HCT116 (cell line): ENCODE measurements at regions not wholly inside any gene's neighbourhood (a gene's known extent, or its start where the extent isn't known, plus 50 kb on each side); places are given as distances from the start of the nearest gene placed in this dataset.

Experiments
- ATAC-seq: fragments of 200-7000 bp; cut with Tn5 transposase; 2 replicates; pipeline ENCODE4 v1.9.1; 2020; ENCODE audit warnings: mild to moderate bottlenecking, moderate library complexity
- BruUV-seq: library from RNA; stranded (reverse); fragments of 400-500 nt; replicated peaks from 2 replicates; lab custom pipeline; 2021; lab: Mats Ljungman, UMichigan
- CTCF ChIA-PET: fragments of 300-600 bp; sonication (Branson Sonifier 250); formaldehyde crosslinking; loops from one replicate; lab custom pipeline; 2021; ENCODE audit warnings: antibody characterized with exemption; lab: Charles Lee
- POLR2A ChIA-PET: fragments of 300-600, 350-600 bp; sonication (Branson Sonifier 250); formaldehyde crosslinking; loops from one replicate; lab custom pipeline; 2021; ENCODE audit warnings: antibody characterized with exemption; lab: Charles Lee
- RAD21 ChIA-PET, 2 experiments: fragments of 300-600 bp; sonication (Branson Sonifier 250); formaldehyde crosslinking; loops; one replicate each; lab custom pipeline; 2023; ENCODE audit warnings: low total read pairs in 2 of 2; ENCODE audit not compliant: uncharacterized antibody in 2 of 2, unreplicated experiment in 2 of 2, low non-redundant PET in 1 of 2; lab: Charles Lee
- DNase-seq: peaks from one replicate; pipeline ENCODE4 v3.0.0-alpha.2; 2010; ENCODE audit warnings: low read depth, low spot score
- H2AFZ ChIP-seq: fragments of 200-600 bp; shearing (Covaris generic), sonication (generic); 2 replicates; pipeline ENCODE4 v1.6.1; 2017; ENCODE audit warnings: low read depth, mixed run types, mixed read lengths, antibody characterized with exemption, low read length; ENCODE audit not compliant: poor library complexity, severe bottlenecking
- H3K27ac ChIP-seq: 2 replicates; pipeline ENCODE4 v1.5.1; 2012; ENCODE audit warnings: low read depth, low read length
- H3K27me3 ChIP-seq: fragments of 200-600 bp; sonication (generic); 2 replicates; pipeline ENCODE4 v1.6.1; 2016; ENCODE audit warnings: mixed run types, low read length, mixed read lengths; ENCODE audit not compliant: insufficient read depth
- H3K36me3 ChIP-seq, 2 experiments: fragments of 200-500 bp in 1 of 2; fragments of 200-600 bp in 1 of 2; sonication (Bioruptor generic) in 1 of 2; sonication (generic) in 1 of 2; 2 replicates each; pipeline versions ENCODE4 v1.5.1 to v1.6.1; 2014 to 2016; ENCODE audit warnings: low read length in 2 of 2, inconsistent platforms in 1 of 2, mixed read lengths in 1 of 2, mixed run types in 1 of 2; ENCODE audit not compliant: insufficient read depth in 2 of 2, control insufficient read depth in 1 of 2
- H3K4me1 ChIP-seq, 2 experiments: fragments of 200-600 bp in 1 of 2; sonication (generic) in 1 of 2; 2 replicates each; pipeline versions ENCODE4 v1.5.1 to v1.6.1; 2012 to 2017; ENCODE audit warnings: low read length in 2 of 2, inconsistent platforms in 1 of 2, mild to moderate bottlenecking in 1 of 2, mixed read lengths in 1 of 2, mixed run types in 1 of 2, moderate library complexity in 1 of 2; ENCODE audit not compliant: insufficient read depth in 2 of 2, control insufficient read depth in 1 of 2
- H3K4me2 ChIP-seq: fragments of 200-600 bp; sonication (generic); 2 replicates; pipeline ENCODE4 v1.6.1; 2017; ENCODE audit warnings: mixed run types, low read length, mixed read lengths
- H3K4me3 ChIP-seq, 2 experiments: fragments of 200-600 bp in 1 of 2; sonication (generic) in 1 of 2; replicated peaks in 1 of 2; 2 replicates each; pipeline ENCODE4 v1.5.1; 2011 to 2016; ENCODE audit warnings: low read length in 2 of 2, control low read depth in 1 of 2, low read depth in 1 of 2, mild to moderate bottlenecking in 1 of 2, mixed read lengths in 1 of 2, mixed run types in 1 of 2
- H3K79me2 ChIP-seq: fragments of 200-600 bp; sonication (generic); 2 replicates; pipeline ENCODE4 v1.6.1; 2017; ENCODE audit warnings: mild to moderate bottlenecking, mixed run types, low read length, moderate library complexity, mixed read lengths; ENCODE audit not compliant: insufficient read depth
- H3K9ac ChIP-seq: fragments of 200-600 bp; sonication (generic); 2 replicates; pipeline ENCODE4 v1.6.1; 2016; ENCODE audit warnings: low read length, mixed read lengths
- H3K9me2 ChIP-seq: fragments of 200-600 bp; sonication (generic), shearing (Covaris generic); 2 replicates; pipeline ENCODE4 v1.6.1; 2017; ENCODE audit warnings: mixed run types, mild to moderate bottlenecking, moderate library complexity; ENCODE audit not compliant: insufficient read depth
- H3K9me3 ChIP-seq, 2 experiments: fragments of 200-500 bp in 1 of 2; fragments of 200-600 bp in 1 of 2; sonication (Bioruptor generic) in 1 of 2; sonication (generic) in 1 of 2; 2 replicates each; pipeline ENCODE4 v1.6.1; 2014 to 2017; ENCODE audit warnings: low read length in 2 of 2, mixed read lengths in 2 of 2, inconsistent platforms in 1 of 2, low read depth in 1 of 2, mild to moderate bottlenecking in 1 of 2, mixed run types in 1 of 2, moderate library complexity in 1 of 2; ENCODE audit not compliant: control insufficient read depth in 1 of 2, insufficient read depth in 1 of 2
- H4K20me1 ChIP-seq: fragments of 200-600 bp; sonication (generic), shearing (Covaris generic); 2 replicates; pipeline ENCODE4 v1.6.1; 2017; ENCODE audit warnings: mixed run types, mild to moderate bottlenecking, moderate library complexity; ENCODE audit not compliant: insufficient read depth
- CBX3 ChIP-seq: IDR thresholded peaks from 2 replicates; pipeline ENCODE4 v1.6.1; 2012; ENCODE audit warnings: low read depth
- ELF1 ChIP-seq: IDR thresholded peaks from 2 replicates; pipeline ENCODE4 v1.6.1; 2012; ENCODE audit warnings: low read depth, borderline replicate concordance
- EZH2 ChIP-seq: fragments of 200-600 bp; sonication (generic); IDR thresholded peaks from 2 replicates; pipeline ENCODE4 v1.6.1; 2017; ENCODE audit warnings: antibody characterized with exemption, mixed run types
- EZH2phosphoT487 ChIP-seq: fragments of 200-600 bp; IDR thresholded peaks from 2 replicates; pipeline ENCODE4 v1.6.1; 2018; ENCODE audit warnings: antibody characterized with exemption, borderline replicate concordance
- FOSL1 ChIP-seq: IDR thresholded peaks from 2 replicates; pipeline ENCODE4 v1.6.1; 2012; ENCODE audit warnings: low read depth
- JUND ChIP-seq: IDR thresholded peaks from 2 replicates; pipeline ENCODE4 v1.6.1; 2012
- POLR2A ChIP-seq: IDR thresholded peaks from 2 replicates; pipeline ENCODE4 v1.7.0; 2011; ENCODE audit warnings: borderline replicate concordance; ENCODE audit not compliant: insufficient read depth, insufficient read length; ENCODE audit errors: extremely low read depth
- POLR2AphosphoS5 ChIP-seq: IDR thresholded peaks from 2 replicates; pipeline ENCODE4 v1.6.1; 2011; ENCODE audit warnings: mild to moderate bottlenecking, low read depth, low read length, moderate library complexity
- RAD21 ChIP-seq: IDR thresholded peaks from 2 replicates; pipeline ENCODE4 v1.6.1; 2012; ENCODE audit warnings: low read depth, mild to moderate bottlenecking
- SP1 ChIP-seq: IDR thresholded peaks from 2 replicates; pipeline ENCODE4 v1.6.1; 2012; ENCODE audit warnings: low read depth
- SRF ChIP-seq: IDR thresholded peaks from 2 replicates; pipeline ENCODE4 v1.6.1; 2012; ENCODE audit warnings: low read depth
- TCF7L2 ChIP-seq: IDR thresholded peaks from 2 replicates; pipeline ENCODE4 v1.7.0; 2011; ENCODE audit warnings: borderline replicate concordance, inconsistent platforms; ENCODE audit not compliant: insufficient read depth, insufficient read length; ENCODE audit errors: extremely low read depth
- YY1 ChIP-seq: IDR thresholded peaks from 2 replicates; pipeline ENCODE4 v1.6.1; 2011; ENCODE audit warnings: low read length, low read depth, moderate library complexity, mild to moderate bottlenecking; ENCODE audit not compliant: insufficient replicate concordance; ENCODE audit errors: extremely low read depth
- ZFX ChIP-seq: fragments of 450-650 bp; IDR thresholded peaks from 2 replicates; pipeline ENCODE4 v1.6.1; 2017
- ZNF274 ChIP-seq: fragments of 200-500 bp; sonication (Bioruptor generic); IDR thresholded peaks from 2 replicates; pipeline ENCODE4 v1.6.1; 2014; ENCODE audit warnings: mild to moderate bottlenecking, low read depth, low read length, inconsistent platforms
- intact Hi-C: fragments of 100-400 bp; cut with micrococcal nuclease; formaldehyde crosslinking; loops from 2 replicates; pipeline ENCODE4 v1.10.0; 2022
- TF ChIP-seq, protein P1 (sequence below): IDR thresholded peaks from 2 replicates; pipeline ENCODE4 v1.6.1; 2011; ENCODE audit warnings: mild to moderate bottlenecking, low read length, moderate library complexity; ENCODE audit not compliant: insufficient replicate concordance; ENCODE audit errors: extremely low read depth
- TF ChIP-seq, protein P2 (sequence below): IDR thresholded peaks from 2 replicates; pipeline ENCODE4 v1.6.1; 2012; ENCODE audit warnings: low read depth
- TF ChIP-seq, protein P3 (sequence below), 3 experiments: fragments of 200-600 bp in 1 of 3; sonication (generic) in 1 of 3; IDR thresholded peaks in 2 of 3; conservative IDR thresholded peaks in 1 of 3; 2 replicates each; pipeline ENCODE4 v1.5.1; 2012 to 2017; ENCODE audit warnings: low read depth in 2 of 3, low read length in 2 of 3, antibody characterized with exemption in 1 of 3, borderline replicate concordance in 1 of 3, control low read depth in 1 of 3, mild to moderate bottlenecking in 1 of 3, mixed read lengths in 1 of 3, mixed run types in 1 of 3, moderate library complexity in 1 of 3; ENCODE audit not compliant: insufficient read depth in 1 of 3
- TF ChIP-seq, protein P4 (sequence below): IDR thresholded peaks from 2 replicates; pipeline ENCODE4 v1.6.1; 2012
- TF ChIP-seq, protein P5 (sequence below): IDR thresholded peaks from 2 replicates; pipeline ENCODE4 v1.6.1; 2012

DNA sequence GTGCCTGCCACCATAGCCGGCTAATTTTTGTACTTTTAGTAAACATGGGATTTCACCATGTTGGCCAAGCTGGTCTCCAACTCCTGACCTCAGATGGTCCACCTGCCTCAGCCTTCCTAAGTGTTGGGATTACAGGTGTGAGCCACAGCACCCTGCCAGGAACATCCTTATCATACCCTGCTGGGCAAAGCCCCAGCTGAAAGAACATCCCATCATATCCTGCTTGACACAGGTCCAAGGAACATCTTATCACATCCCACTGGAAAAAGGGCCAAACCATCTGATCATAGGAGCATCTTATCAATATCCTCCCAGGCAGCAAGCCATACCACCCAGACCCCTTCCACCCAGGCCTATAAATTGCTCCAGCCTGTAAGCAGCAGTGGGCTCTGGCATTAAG, 1109.2 kb upstream of the CDH8 start:
- TF ChIP-seq, protein P1, sequence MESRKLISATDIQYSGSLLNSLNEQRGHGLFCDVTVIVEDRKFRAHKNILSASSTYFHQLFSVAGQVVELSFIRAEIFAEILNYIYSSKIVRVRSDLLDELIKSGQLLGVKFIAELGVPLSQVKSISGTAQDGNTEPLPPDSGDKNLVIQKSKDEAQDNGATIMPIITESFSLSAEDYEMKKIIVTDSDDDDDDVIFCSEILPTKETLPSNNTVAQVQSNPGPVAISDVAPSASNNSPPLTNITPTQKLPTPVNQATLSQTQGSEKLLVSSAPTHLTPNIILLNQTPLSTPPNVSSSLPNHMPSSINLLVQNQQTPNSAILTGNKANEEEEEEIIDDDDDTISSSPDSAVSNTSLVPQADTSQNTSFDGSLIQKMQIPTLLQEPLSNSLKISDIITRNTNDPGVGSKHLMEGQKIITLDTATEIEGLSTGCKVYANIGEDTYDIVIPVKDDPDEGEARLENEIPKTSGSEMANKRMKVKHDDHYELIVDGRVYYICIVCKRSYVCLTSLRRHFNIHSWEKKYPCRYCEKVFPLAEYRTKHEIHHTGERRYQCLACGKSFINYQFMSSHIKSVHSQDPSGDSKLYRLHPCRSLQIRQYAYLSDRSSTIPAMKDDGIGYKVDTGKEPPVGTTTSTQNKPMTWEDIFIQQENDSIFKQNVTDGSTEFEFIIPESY = no peak
- TF ChIP-seq POLR2A (no peak), YY1 (no peak), JUND (no peak), ELF1 (no peak), FOSL1 (no peak), ZFX (no peak), SRF (no peak), EZH2 (no peak), CBX3 (no peak), EZH2phosphoT487 (no peak), POLR2AphosphoS5 (no peak), TCF7L2 (no peak), SP1 (no peak), ZNF274 (no peak), RAD21 (no peak)
- TF ChIP-seq, protein P2, sequence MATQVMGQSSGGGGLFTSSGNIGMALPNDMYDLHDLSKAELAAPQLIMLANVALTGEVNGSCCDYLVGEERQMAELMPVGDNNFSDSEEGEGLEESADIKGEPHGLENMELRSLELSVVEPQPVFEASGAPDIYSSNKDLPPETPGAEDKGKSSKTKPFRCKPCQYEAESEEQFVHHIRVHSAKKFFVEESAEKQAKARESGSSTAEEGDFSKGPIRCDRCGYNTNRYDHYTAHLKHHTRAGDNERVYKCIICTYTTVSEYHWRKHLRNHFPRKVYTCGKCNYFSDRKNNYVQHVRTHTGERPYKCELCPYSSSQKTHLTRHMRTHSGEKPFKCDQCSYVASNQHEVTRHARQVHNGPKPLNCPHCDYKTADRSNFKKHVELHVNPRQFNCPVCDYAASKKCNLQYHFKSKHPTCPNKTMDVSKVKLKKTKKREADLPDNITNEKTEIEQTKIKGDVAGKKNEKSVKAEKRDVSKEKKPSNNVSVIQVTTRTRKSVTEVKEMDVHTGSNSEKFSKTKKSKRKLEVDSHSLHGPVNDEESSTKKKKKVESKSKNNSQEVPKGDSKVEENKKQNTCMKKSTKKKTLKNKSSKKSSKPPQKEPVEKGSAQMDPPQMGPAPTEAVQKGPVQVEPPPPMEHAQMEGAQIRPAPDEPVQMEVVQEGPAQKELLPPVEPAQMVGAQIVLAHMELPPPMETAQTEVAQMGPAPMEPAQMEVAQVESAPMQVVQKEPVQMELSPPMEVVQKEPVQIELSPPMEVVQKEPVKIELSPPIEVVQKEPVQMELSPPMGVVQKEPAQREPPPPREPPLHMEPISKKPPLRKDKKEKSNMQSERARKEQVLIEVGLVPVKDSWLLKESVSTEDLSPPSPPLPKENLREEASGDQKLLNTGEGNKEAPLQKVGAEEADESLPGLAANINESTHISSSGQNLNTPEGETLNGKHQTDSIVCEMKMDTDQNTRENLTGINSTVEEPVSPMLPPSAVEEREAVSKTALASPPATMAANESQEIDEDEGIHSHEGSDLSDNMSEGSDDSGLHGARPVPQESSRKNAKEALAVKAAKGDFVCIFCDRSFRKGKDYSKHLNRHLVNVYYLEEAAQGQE = no peak
- TF ChIP-seq, protein P3, sequence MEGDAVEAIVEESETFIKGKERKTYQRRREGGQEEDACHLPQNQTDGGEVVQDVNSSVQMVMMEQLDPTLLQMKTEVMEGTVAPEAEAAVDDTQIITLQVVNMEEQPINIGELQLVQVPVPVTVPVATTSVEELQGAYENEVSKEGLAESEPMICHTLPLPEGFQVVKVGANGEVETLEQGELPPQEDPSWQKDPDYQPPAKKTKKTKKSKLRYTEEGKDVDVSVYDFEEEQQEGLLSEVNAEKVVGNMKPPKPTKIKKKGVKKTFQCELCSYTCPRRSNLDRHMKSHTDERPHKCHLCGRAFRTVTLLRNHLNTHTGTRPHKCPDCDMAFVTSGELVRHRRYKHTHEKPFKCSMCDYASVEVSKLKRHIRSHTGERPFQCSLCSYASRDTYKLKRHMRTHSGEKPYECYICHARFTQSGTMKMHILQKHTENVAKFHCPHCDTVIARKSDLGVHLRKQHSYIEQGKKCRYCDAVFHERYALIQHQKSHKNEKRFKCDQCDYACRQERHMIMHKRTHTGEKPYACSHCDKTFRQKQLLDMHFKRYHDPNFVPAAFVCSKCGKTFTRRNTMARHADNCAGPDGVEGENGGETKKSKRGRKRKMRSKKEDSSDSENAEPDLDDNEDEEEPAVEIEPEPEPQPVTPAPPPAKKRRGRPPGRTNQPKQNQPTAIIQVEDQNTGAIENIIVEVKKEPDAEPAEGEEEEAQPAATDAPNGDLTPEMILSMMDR (IDR thresholded peaks at IDR 0.05 in 2 of 3, conservative IDR thresholded peaks at IDR 0.05 in 1 of 3; ENCODE audit: borderline replicate concordance in 1 of 3, insufficient read depth in 1 of 3, low read depth in 2 of 3, low read length in 2 of 3) = no peak
- TF ChIP-seq, protein P4, sequence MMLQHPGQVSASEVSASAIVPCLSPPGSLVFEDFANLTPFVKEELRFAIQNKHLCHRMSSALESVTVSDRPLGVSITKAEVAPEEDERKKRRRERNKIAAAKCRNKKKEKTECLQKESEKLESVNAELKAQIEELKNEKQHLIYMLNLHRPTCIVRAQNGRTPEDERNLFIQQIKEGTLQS = no peak
- TF ChIP-seq, protein P5, sequence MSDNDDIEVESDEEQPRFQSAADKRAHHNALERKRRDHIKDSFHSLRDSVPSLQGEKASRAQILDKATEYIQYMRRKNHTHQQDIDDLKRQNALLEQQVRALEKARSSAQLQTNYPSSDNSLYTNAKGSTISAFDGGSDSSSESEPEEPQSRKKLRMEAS = no peak
- DNase-seq = no peak
- Histone ChIP-seq H3K4me3 (no peak overlapping the region), H3K9ac (no peak overlapping the region), H3K4me1 (no peaks in the 10 kb centered on the region), H3K27ac (no peak overlapping the region), H2AFZ (no peak overlapping the region), H3K27me3 (no peaks in the 10 kb centered on the region), H3K79me2 (no peaks in the 10 kb centered on the region), H3K4me2 (no peak overlapping the region), H3K36me3 (no peaks in the 10 kb centered on the region), H4K20me1 (no peaks in the 10 kb centered on the region), H3K9me3 (no peaks in the 10 kb centered on the region; a peak in 2 of 4 replicates), H3K9me2 (no peaks in the 10 kb centered on the region)
- ChIA-PET RAD21 (no interaction called here), POLR2A (no interaction called here), CTCF (no interaction called here)
- ATAC-seq = no peak
- BruUV-seq = no TSS peak
- intact Hi-C loops = no loop called here
